GM21825 (cell line): ENCODE measurements at regions not wholly inside any gene's neighbourhood (a gene's known extent, or its start where the extent isn't known, plus 50 kb on each side); places are given as distances from the start of the nearest gene placed in this dataset.
"Not testable (repeated sequence)": the region's sequence is repeated elsewhere in the genome, so short reads cannot be mapped to it uniquely, and the experiment has no call there.

Experiments
- ATAC-seq: cut with Tn5 transposase; IDR thresholded peaks from one replicate; pipeline ENCODE4 v1.9.1; 2021; ENCODE audit warnings: mild to moderate bottlenecking, moderate library complexity; ENCODE audit not compliant: unreplicated experiment

- ATAC-seq = no peak
Observed at GRCh38 chr6:140380427-140381218, 1006.2 kb upstream of the CITED2 start.

DNA sequence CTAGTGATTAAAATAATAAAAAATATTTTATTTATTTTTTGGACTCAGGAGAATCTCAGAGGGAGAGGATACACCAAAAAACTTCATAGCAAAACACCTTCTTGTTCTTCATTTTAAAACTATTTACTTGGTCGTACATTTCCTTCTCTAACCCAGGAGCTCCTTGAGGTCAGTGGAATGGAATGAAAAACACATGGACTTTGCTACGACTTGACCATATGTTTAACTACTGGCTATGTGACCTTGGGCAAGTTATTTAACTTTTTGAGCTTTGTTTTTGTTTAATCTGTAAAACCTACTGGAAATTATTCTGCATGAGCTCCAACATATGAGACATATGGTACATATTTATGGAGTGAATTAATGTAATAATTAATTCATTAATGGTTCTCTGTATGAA is 1005.5 kb upstream of the CITED2 start:
- ATAC-seq = no peak

- no peak for ATAC-seq
Observed at GRCh38 chr6:140376209-140376608, 1001.8 kb upstream of the CITED2 start.

GRCh38 chr6:140373728-140374127 is 999.3 kb upstream of the CITED2 start:
- ATAC-seq = not testable (repeated sequence)

DNA sequence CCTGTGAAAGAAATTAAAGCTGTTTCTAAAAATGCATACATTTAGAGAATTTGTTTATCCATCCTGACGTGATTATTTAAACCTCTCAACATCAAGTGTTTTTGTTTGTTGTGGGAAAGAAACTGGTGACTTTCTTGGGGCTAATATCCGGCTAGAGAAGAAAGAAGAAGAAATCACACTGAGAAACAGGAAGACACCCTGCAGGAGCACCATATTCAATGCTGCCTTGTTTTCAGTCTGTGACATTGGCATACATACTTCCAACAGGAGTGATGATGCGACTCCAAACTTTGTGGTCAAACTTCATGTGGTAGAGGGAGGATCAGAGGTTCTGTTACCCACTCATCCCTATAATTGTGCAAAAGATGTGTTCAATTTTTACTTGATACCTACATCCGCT is 997.6 kb upstream of the CITED2 start:
- ATAC-seq = no peak

DNA sequence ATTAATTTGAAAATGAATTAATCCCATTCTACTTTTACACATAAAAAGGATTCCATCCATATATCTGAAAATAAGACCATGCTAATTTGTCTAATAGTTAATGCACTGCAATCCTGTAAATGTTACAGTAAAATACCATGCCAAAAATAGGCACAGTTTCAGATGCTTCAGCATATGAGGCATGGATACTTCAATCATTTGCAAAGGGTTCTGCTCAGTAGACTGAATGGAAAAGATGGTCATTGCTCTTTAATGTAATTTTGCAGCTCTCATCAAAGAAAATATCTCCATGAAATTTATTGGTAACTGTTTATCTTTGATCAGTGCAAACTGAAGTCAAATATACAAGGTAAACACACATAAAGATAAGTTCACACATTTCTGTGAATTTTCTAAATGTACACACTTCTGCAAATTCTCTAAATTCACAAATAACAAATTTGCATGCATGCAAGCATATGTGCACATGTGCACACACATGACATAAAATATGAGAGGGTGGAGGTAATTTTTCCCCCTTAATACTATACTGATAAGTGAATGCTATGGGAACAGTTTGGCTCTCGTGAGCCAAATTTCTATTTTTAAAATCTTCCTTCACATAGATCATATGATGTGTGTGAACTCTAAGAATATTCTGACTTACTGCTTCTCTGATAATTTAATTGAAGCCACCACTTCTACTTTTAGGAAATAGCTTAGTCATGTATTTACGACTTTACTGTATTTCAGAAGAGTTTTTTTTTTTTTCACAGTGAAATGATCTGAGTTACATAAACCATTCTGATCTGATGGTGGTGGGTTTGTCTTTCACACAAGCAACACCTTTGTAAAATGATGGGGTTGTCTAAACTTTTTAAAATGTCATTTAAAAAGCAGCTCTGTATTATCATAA is 996.8 kb upstream of the CITED2 start:
- no peak for ATAC-seq

- ATAC-seq = no peak
Observed at GRCh38 chr6:140370441-140370840, 996.0 kb upstream of the CITED2 start.

- ATAC-seq = no peak
Observed at GRCh38 chr6:140366991-140367390, 992.5 kb upstream of the CITED2 start.

DNA sequence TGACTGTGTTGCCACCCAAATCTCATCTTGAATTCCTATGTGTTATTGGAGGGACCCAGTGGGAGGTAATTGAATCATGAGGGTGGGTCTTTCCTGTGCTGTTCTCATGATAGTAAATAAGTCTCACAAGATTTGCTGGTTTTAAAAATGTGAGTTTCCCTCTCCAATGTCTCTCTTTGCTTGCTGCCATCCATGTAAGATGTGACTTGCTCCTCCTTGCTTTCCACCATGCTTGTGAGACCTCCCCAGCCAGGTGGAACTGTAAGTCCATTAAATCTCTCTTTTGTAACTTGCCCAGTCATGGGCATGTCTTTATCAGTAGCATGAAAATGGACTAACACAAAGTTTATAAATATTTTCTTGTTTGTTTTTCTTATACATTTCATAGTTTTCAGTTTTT is 990.5 kb upstream of the CITED2 start:
- ATAC-seq = no peak

GRCh38 chr6:140360651-140361050 is 986.2 kb upstream of the CITED2 start:
- ATAC-seq = no peak

DNA sequence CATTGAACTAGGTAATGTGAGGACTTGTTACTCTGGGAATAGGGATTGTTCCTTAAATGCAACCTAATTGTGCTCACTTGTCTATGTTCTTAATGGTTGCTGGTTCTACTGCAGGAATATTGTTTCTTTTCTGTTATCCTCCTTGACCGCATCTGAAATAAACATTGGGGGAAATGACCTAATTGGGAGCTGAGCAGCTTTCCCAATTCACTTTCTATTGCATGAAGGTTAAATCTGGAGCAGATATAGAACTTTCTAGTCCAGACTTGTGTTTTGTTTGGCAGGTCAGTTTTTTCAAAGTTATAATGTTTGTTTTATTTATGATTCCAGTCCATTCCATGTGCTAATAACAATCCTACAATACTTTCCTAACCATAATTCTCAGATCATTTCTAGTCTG is 981.0 kb upstream of the CITED2 start:
- no peak for ATAC-seq

GRCh38 chr6:140354296-140354695 is 979.8 kb upstream of the CITED2 start:
- no peak for ATAC-seq

GRCh38 chr6:140353536-140353935 is 979.1 kb upstream of the CITED2 start:
- no peak for ATAC-seq

GRCh38 chr6:140346428-140346827 is 972.0 kb upstream of the CITED2 start:
- ATAC-seq = no peak

DNA sequence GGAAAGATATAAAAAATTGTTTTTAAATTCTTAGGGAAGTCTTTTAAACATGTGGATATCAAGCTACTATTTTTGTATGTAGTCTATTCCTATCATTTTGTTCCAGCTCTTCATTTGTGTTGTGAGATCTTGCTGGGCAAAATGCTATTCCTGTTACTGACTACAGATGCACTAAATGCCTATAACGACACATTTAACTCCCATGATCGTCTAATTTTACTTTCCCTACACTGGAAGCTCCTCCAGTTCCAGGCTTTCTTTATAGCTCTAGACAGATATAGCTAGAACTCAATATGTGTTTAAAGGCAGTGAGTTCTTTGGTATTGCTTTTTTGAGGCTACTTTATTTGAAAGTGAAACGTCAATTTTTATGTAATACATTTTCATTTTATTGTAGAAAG is 971.5 kb upstream of the CITED2 start:
- ATAC-seq = no peak

- no peak for ATAC-seq
Observed at GRCh38 chr6:140344142-140344913, 969.9 kb upstream of the CITED2 start.

- no peak for ATAC-seq
Observed at GRCh38 chr6:140343128-140343527, 968.7 kb upstream of the CITED2 start.

DNA sequence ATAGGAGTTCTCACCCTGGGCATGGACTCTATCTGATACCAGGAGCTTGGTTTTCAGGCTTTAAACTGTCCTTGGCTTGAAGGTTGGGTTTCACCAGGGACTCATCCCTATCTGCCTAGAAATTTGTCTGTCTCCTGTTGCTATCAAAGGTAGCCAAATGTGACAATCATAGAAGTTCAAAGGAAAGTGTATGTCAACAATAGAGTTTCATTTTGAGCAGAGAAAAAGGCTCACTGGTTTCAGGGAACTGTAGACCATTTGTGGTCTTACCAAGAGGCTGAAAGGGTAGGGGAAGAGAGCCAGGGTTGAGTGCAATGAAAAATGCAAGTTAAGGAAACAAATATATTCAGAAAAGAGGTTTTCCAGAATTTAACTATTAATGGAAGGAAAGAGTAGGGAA is 966.8 kb upstream of the CITED2 start:
- ATAC-seq = no peak

- ATAC-seq = no peak
Observed at GRCh38 chr6:140340795-140341194, 966.3 kb upstream of the CITED2 start.

DNA sequence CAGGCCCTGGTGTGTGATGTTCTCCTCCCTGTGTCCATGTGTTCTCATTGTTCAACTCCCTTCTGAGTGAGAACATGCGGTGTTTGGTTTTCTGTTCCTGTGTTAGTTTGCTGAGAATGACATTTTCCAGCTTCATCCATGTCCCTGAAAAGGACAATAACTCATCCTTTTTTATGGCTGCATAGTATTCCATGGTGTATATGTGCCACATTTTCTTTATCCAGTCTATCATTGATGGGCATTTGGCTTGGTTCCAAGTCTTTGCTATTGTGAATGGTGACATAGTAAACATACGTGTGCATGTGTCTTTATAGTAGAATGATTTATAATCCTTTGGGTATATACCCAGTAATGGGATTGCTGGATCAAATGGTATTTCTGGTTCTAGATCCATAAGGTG is 964.6 kb upstream of the CITED2 start:
- ATAC-seq = not testable (repeated sequence)

- ATAC-seq = no peak
Observed at GRCh38 chr6:140321891-140322290, 947.4 kb upstream of the CITED2 start.
